HG03378 (cell line): ENCODE measurements at regions not wholly inside any gene's neighbourhood (a gene's known extent, or its start where the extent isn't known, plus 50 kb on each side); places are given as distances from the start of the nearest gene placed in this dataset.

Source experiments
- ATAC-seq: cut with Tn5 transposase; IDR thresholded peaks from one replicate; pipeline ENCODE4 v1.9.1; 2021; ENCODE audit warnings: mild to moderate bottlenecking, moderate library complexity; ENCODE audit not compliant: unreplicated experiment

DNA sequence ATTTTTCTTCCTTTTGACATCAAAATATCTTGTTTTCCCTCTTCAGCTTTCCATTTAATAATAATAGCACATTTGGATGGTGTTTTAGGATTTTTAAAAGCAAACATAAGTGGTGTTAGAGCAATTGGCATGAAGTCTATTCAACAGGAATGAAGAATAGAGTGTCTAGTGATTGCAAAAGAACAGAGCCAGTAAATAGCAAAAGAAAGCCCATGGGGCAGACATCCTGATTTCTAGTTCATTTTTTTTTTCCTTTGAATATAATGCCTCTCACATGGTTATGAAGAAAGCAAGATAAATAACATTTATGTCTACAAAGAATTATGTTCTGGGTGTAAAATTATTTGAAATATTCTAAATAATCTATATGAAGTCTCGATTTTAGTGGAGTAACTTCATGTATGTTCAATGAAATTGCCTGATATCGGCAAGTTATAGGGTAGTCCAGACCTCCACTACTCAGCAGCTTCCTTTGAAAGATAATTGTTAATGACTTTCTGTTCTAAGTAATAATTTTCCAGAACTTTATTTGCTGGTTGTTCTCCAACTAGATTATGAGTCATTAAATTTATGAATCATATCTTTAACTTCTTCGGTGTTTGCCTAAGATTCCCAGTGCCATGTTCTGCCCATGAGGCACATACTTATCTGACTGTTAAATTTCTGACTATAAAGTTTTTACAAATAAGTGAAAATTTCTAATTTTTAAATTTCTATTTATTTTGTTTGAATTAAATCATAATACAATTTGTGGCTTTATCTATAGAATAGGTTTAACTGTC is 587.9 kb downstream of the TLL1 start:
- ATAC-seq = no peak

DNA sequence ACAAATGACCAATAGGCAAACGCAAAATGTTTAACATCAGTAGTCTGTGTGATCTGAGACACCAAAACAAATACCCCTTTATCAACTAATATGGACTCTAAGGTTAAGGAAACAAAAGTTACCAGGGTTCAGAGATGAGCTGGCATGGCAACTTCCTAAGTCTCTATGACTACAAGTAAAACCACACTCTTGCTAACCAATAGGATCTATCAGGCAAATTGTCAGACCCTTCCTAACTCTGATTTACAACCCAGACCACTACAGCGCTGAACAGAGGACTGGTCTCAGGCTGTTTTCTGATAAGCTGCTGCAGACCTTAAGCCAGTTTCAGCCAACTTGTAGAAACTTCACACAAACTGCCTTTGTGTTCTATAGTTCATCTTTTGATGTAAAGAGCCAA is 608.0 kb downstream of the TLL1 start:
- ATAC-seq = no peak

DNA sequence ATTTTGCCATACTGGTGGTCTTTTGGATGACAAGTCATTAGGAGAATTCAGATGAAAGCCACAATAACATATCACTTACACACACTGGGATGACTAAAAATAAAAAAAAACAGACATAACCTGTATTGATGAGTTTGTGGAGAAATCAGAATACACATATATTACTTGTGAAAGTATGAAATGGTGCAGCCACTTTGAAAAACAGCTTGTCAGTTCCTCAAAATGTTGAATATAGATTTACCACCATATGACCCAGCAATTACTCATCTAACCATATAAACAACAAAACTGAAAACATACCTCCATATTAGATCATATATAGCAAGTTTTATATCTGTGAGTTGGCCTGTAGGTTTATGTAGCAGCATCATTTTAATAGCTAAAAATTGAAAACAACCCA is 608.7 kb downstream of the TLL1 start:
- no peak for ATAC-seq

DNA sequence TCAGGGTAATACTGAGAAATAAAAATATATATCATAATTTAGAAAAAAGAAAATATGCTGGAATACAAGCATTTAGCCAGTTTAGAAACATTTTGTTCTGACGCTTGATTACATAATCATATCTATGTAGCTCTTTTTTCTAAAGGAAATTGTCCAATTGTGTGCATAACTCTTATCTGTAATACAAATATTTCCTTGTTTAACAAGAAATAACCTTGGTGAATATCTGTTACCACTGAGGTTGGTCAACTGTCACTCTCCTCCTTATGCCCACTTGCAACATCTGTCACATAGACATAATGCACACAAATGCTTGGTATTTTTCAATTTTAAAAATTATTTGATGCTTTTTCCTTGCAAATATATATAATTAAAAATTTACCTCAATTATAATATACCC is 609.7 kb downstream of the TLL1 start:
- ATAC-seq = no peak

DNA sequence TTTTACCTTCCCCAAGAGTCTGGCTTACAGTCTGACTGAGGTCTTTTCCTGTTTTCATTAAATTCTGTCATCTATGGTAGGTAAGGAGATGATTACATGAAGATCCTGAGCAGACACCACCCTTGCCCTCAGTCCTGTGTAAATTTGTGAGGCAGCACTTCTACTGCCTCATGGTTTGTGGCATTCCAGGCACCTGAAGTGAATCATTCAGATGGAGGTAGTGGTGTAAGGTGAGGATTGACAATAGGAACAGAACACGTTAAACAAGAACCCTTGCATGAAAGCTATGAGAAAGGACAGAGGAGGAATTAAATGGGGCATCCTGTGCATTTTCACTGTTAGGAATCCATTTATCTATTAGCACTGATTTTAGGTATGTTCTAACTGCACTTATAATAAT is 618.6 kb downstream of the TLL1 start:
- no peak for ATAC-seq

DNA sequence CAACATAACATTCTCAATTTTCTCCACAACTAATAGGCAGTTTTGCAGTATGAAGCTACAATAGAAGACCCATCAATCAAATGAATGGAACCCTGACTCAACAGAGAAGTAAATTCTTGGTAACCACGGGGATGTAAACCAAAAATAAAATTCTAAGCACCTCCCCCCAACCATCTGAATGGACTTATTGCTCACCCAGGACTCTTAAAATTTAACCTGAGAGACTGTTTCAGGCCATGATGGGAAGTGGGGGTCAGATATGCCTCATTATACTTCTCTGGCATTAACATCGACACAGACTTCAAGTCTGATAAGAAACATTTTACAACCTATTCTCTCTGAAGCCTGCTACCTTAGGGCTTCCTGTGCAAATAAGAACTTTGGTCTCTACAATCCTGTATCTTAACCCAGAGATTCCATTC is 620.9 kb downstream of the TLL1 start:
- no peak for ATAC-seq

DNA sequence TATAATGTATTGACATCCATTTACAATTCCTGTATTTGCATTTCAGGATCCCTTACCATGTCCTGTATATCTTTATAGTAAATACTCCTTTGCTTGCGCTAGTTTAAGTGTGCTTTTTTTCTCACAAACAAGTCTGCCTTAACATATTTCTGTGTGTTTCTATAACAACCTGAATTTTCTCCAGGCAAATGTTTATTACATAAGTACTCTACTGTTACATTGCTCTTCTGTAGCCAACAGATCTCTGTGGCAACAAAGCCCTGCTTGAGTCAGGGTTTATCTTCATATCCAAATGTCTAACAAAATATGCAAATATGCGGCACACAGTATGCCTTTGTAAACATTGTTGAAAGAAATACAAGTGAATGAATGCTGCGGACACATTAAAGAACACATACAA is 625.5 kb downstream of the TLL1 start:
- no peak for ATAC-seq

DNA sequence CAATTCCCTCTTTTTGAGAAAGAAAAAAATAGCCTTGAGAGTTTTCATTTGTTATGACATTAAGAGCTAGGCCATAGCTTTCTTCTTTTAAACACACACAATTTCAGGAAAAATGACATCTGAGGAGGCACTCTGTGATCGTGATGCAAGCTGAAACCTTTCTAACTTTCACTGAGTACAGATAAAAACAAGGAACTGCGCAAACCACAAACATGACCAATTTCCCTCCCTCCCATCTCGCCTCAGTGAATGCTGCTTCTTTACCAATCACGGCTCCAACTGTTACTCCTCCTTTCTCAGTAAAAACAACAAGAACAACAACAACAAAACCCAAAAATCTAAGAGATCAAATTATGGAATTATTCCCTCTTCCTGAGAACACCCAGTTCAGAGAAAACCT is 626.8 kb downstream of the TLL1 start:
- ATAC-seq = no peak

DNA sequence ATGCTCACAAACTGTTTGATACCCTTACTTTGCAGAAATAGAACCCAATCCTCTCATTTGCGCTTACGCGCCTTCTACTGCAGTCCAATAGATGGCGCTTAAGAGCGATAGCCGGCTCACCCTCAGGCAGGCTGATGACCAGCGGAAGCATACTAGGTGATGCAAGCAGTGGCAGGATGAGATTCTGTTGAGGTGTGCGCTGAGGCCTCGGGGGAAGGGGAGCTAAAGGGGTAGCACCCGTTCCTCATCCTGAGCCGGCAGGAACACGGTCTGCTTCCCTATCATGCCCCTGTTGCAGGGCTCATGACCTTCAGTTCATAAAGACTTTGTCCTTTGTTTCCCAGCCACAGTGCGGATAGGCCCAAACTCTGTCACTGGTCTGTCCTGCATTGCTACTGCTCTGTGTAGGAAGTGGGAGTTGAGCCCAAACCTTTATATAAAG is 628.9 kb downstream of the TLL1 start:
- peak; percentile 80 for ATAC-seq

DNA sequence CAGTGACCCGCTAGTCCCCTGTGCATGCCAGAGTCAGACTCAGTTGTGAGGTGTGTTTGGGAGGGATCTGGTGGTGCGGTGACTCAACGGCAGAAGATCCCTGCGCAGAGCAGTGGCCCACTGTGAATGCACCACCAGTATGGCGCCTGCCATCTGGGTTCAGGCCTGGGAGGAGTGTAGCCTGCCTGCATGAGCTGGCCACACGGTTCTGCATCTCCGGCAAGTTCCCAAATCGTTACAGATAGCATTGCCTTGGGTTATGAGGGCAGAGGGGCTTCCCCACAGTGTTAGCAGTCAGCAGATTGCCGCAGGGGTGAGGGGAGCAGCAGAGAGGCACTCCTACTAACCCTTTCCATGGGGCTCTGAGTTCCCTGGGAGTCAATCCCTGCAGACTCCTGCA is 629.6 kb downstream of the TLL1 start:
- no peak for ATAC-seq

DNA sequence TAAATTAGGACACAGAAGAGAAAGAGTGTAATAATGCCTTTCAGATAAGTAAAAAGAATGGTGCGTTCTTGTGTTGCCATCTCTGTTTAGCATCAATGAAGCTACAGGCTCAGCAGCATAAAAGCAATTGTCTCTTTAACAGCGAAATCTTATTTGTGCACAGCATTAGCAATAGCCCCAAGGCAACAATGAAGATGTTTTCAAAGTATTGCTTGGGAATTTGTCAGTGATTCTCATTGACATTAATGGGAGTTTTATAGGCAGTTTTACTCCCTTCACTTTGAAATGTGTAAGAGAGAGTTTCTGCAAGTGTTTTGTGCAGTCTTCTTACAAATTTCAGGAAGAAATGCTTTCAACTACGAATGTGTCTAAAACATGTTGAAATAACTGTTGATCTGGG is 633.0 kb downstream of the TLL1 start:
- ATAC-seq = no peak

DNA sequence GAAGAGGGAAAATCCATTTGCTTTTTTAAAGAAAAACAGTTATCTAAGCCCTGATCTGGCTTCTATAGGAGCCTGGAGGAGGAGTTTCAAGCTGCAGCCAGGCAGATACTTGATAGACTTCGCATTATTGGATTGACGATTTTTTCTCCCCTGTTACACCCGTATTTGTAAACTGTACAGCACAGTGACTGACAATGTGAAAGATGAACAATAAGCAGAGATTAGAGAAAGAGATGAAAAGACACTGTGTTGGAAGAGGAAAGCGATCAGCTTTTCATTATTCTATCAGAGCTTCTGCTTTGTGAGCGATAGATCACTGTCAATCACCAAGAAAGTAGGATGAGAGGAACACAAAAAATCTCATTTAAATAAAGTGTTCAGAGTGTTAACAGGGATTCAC is 639.2 kb downstream of the TLL1 start:
- ATAC-seq = no peak

DNA sequence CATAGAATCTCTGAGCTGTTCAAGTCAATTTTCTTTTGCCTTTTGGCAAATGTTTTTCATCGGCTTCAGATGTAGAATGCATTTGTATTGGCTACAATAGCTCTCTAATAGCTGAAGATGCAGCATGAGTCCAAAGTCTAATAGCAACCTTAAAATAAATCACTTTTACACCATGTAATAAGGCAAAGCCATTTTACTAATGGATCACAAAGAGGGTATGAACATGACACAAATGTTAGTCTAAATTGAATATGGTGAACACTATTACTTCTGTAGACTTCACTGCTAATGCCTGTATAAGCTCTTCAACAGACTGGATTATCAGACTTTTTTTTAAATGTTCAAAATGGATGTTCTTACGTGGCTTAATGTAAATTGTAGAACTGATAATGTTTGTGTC is 645.3 kb downstream of the TLL1 start:
- ATAC-seq = no peak

DNA sequence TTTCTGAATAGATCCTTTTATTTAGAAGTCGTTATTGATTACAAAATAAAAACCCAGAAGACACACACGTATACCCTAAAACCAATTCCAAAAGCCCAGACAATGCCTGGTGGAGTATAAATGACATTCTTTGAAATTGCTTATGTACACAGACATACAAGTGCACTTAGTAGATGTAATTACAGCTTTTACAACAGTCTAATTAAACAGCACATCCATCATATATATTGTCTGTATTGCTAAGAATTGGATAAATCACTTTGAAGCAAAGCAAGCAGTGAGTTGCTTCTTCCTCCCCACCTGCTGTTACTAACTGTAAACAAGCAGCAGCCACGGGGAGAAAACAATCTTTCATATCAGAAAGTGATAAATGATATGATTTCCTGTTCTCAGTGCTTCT is 645.7 kb downstream of the TLL1 start:
- no peak for ATAC-seq

DNA sequence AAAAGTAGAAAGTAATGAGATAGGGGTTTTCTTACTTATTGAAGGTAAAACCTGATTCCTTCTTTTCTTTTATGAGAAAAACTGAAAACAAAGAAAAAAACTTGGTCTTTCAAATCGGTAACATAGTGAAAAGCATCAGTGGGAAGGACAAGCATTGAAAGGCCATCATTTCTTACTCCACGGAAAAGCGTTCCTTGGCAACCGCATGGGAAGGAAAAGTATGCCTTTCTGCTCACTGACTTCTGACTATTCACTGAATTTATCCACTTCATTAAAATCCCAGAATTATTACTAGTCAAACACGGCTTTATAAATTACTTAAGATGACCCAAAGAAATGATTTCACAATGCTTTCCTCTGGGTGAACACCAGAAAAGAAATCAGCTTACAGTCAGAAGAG is 646.7 kb downstream of the TLL1 start:
- ATAC-seq = no peak

DNA sequence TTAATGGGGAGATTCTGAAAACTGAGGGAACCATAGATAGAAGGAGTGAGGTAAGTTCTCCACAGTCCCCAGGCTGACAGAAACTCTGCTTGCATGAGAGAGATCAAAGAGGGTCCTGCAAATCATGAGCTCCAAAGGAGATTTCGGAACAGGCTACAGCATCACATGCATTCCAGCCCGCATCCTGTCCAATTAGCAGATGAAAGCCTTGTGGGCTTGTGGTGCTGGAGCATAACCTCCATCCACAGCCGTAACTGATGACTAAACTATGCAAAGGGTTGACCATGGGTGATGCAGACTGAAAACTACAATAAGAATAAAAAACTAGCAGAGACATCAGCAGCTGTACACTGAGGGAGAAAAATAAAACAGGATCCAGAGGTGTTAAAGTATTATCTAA is 654.5 kb downstream of the TLL1 start:
- no peak for ATAC-seq

DNA sequence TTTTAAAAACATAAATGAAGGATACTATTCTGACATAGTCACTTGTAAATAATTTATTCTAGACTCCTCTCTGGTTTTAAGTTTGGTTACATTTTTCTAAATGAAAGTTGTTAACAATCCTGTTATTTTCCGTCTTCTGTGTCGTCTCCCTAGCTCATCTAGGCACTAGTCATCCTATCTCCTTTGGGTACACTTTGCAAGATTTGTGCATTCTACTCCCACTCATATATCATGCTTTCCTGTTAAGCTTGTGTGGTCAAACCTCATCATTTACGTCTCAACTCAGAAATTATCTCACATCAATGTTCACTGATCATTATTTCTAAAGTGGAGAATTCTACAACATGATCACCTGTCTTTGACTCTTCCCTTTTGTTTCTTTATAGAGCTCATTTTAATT is 658.7 kb downstream of the TLL1 start:
- ATAC-seq = no peak

DNA sequence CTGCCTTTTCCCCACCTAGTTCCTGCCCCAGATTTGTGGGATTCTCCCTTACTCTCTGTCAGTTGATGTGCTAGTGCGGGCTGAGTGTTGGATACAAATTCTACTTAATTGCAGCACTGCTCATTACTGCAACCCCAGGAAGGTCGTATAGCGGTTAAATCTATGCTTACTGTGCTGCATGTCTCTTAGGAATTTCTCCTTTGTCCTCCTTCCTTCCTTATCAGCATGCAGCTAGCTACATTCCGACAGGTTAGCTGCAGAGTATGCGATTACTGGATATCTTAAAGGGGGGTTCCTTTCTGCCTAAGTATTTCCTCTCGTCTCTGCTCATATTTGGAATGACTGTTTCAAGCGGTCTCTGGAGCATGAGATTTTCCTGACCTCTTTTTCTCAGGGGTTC is 662.8 kb downstream of the TLL1 start:
- no peak for ATAC-seq

DNA sequence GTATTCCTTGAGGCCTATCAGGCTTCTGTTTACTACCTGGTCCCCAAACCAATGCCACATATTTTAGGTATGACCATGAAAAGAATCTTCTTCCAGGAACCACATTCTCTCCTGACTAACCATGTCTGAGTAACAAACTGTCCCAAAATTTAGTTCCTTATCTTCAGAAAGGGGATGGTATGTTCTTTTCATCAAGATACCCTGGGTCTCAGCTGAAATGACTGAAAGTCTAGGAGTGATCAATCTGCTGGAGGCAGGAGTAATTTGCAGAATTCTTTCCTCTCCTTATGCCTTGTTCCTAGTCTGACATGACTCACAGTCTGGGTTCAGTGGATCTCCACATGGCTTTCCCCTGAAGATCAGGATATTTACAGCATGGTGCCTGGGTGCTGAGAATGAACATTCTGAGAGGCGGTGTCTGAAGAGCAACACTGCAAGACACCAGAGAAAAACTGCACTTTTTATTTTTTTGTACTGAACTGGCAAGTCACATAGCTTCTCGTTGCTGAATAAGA is 665.5 kb downstream of the TLL1 start:
- no peak for ATAC-seq

DNA sequence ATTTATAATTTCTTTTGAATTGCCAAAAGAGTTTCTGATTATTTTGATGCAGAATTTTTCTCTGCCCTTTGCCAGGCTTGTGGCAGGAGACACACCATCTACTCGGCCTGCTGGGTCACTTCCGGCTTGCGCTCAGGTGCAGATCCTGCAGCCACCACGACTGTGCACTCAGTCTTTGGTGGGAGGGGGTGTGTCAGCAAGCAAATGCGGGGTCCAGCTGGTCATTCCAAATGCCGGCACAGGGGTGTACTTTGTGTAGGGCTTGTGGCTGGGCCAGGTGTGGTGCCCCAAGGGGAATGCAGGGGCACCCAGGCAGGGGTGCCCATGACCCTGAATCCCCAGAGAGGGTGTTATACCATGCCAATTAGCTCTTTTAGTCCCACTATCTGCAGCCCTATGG is 673.0 kb downstream of the TLL1 start:
- ATAC-seq = no peak

DNA sequence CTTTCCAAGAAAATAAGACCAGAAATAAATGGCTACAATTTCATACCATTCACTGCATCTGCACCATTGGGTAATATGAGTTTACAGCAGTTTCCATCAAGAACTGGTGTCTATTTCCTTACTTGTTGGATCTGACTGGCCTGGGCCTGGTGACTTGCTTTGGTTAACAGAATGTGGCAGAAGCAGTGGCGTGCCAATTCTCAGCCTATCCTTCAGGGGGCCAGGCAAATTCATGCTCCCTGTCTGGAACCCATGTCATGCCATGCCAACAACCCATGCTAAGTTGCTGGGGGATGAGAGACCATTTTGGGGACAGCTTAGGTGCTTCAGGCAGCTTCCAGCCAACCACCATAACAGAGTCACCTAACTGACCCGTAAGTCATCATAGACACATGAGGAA is 656.7 kb downstream of the SPOCK3 start:
- no peak for ATAC-seq

DNA sequence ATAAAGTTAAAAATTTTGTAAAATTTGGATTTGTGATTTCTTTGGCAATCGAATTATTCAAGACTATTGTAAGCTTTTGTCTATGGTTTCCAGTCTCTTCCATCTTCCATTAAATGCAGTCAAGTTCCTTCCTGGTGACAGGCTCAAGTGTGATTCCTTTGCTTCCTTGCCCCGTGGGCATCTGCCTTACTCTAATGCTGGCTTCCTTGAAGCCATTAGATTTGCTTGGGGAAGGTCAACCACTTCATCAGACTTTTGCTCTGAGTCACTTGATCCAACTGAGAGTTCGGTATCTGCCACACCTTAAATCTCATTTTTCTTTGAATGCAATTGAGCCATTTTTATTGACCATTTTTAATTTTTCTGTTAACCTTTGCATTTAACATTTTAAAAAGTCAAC is 648.8 kb downstream of the SPOCK3 start:
- ATAC-seq = no peak

DNA sequence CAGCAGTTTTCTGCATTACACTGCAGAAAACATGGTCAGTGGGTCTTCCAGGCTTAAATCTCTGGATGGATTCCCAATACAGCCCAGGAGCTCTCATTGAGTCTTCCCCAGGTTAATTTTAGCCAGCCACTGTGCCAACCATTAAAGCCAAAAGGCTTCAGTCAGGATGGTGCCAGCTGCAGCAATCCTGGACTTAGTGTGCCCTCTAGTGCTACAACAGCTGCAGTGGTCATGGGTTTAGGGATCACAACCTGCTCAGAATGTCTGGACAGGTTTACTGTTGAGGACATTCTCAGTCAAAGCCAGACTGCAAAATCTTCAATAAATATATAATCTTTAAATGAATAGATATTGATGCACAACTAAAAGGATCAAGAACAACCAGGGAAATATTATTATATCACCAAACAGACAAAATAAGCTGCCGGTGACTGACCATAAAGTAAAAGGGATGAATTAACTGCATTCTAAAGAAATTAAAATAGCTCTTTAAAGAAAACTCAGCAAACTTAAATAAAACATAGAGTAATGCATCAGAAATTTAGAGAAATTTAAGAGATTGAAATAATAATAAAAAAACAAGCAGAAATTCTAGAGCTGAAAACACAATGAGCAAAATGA is 639.9 kb downstream of the SPOCK3 start:
- ATAC-seq = no peak
